DOHH2 (cell line): ENCODE measurements at regions not wholly inside any gene's neighbourhood (a gene's known extent, or its start where the extent isn't known, plus 50 kb on each side); places are given as distances from the start of the nearest gene placed in this dataset.

Source experiments
- H3F3A ChIP-seq: fragments of 200-600 bp; sonication (generic), shearing (Covaris generic); 2 replicates; pipeline ENCODE4 v1.6.0; 2016; ENCODE audit warnings: antibody characterized with exemption, mild to moderate bottlenecking; ENCODE audit not compliant: control insufficient read depth, insufficient read depth
- H3K27ac ChIP-seq: fragments of 200-600 bp; sonication (generic); 2 replicates; pipeline ENCODE4 v1.5.1; 2014; ENCODE audit warnings: low read depth, mild to moderate bottlenecking, low read length, moderate library complexity
- H3K27me3 ChIP-seq: fragments of 200-600 bp; sonication (generic); 2 replicates; pipeline ENCODE4 v1.6.1; 2014; ENCODE audit warnings: mild to moderate bottlenecking, low read length, mixed read lengths; ENCODE audit not compliant: control insufficient read depth
- H3K36me3 ChIP-seq: fragments of 200-600 bp; sonication (generic); 2 replicates; pipeline ENCODE4 v1.6.1; 2014; ENCODE audit warnings: mild to moderate bottlenecking, low read length, moderate library complexity, mixed read lengths; ENCODE audit not compliant: control insufficient read depth
- H3K4me1 ChIP-seq: fragments of 200-600 bp; sonication (generic); 2 replicates; pipeline ENCODE4 v1.6.1; 2014; ENCODE audit warnings: mild to moderate bottlenecking, low read length, mixed read lengths; ENCODE audit not compliant: control insufficient read depth
- H3K4me2 ChIP-seq: fragments of 200-600 bp; sonication (generic); 2 replicates; pipeline ENCODE4 v1.6.0; 2014; ENCODE audit warnings: mild to moderate bottlenecking, low read length, moderate library complexity
- H3K4me3 ChIP-seq: fragments of 200-600 bp; sonication (generic); 2 replicates; pipeline ENCODE4 v1.5.1; 2014; ENCODE audit warnings: mild to moderate bottlenecking, low read length, mixed read lengths
- H3K79me2 ChIP-seq: fragments of 200-600 bp; sonication (generic); 2 replicates; pipeline ENCODE4 v1.6.1; 2014; ENCODE audit warnings: mild to moderate bottlenecking, low read length, mixed read lengths; ENCODE audit not compliant: control insufficient read depth
- H3K9me2 ChIP-seq: fragments of 200-600 bp; sonication (generic); replicated peaks from 2 replicates; pipeline ENCODE4 v1.6.1; 2014; ENCODE audit warnings: mild to moderate bottlenecking, low read length, mixed read lengths; ENCODE audit not compliant: control insufficient read depth
- H3K9me3 ChIP-seq: fragments of 200-600 bp; sonication (generic); 2 replicates; pipeline ENCODE4 v1.6.1; 2014; ENCODE audit warnings: antibody characterized with exemption, low read length, mixed read lengths; ENCODE audit not compliant: control insufficient read depth, insufficient read depth
- H4K20me1 ChIP-seq: fragments of 200-600 bp; sonication (generic); 2 replicates; pipeline ENCODE4 v1.6.0; 2014; ENCODE audit warnings: low read depth, mild to moderate bottlenecking, antibody characterized with exemption, low read length, moderate library complexity; ENCODE audit not compliant: control insufficient read depth, insufficient read depth
- CTCF ChIP-seq: fragments of 200-600 bp; sonication (generic); IDR thresholded peaks from one replicate; pipeline ENCODE4 v1.5.1; 2014; ENCODE audit warnings: antibody characterized with exemption, mild to moderate bottlenecking, low read depth, low read length; ENCODE audit not compliant: poor library complexity, severe bottlenecking
- EZH2phosphoT487 ChIP-seq: fragments of 200-600 bp; sonication (generic); IDR thresholded peaks from 2 replicates; pipeline ENCODE4 v1.6.1; 2017; ENCODE audit warnings: borderline replicate concordance, mild to moderate bottlenecking, antibody characterized with exemption, low read length, moderate library complexity, mixed read lengths

GRCh38 chr3:118744186-118744585 is 290.5 kb downstream of the IGSF11 start:
- H3K9me2 ChIP-seq, result no peaks in the 10 kb centered on the region
- H3K4me3 ChIP-seq, result no peak overlapping the region
- no peak overlapping the region for H3K27ac ChIP-seq
- H3K4me2 ChIP-seq, result no peak overlapping the region
- H4K20me1 ChIP-seq, result no peaks in the 10 kb centered on the region
- H3K79me2 ChIP-seq, result no peaks in the 10 kb centered on the region
- no peaks in the 10 kb centered on the region for H3K36me3 ChIP-seq
- no peaks in the 10 kb centered on the region for H3F3A ChIP-seq
- TF ChIP-seq CTCF (no peak), EZH2phosphoT487 (no peak)
- no peaks in the 10 kb centered on the region for H3K4me1 ChIP-seq
- H3K9me3 ChIP-seq, result no peaks in the 10 kb centered on the region
- H3K27me3 ChIP-seq, result no peaks in the 10 kb centered on the region

- Histone ChIP-seq H3K36me3 (no peaks in the 10 kb centered on the region), H3K79me2 (no peaks in the 10 kb centered on the region)
Observed at GRCh38 chr3:118754406-118755252, 280.0 kb downstream of the IGSF11 start.

GRCh38 chr3:118755253-118755801 is 279.3 kb downstream of the IGSF11 start:
- TF ChIP-seq CTCF (no peak), EZH2phosphoT487 (no peak)
- Histone ChIP-seq H3K9me3 (no peaks in the 10 kb centered on the region), H3K27ac (no peak overlapping the region), H3K27me3 (no peaks in the 10 kb centered on the region), H3K4me3 (no peak overlapping the region), H3K79me2 (no peaks in the 10 kb centered on the region), H3K4me2 (no peak overlapping the region), H3F3A (no peaks in the 10 kb centered on the region), H3K4me1 (no peaks in the 10 kb centered on the region), H3K36me3 (no peaks in the 10 kb centered on the region), H3K9me2 (no peaks in the 10 kb centered on the region), H4K20me1 (no peaks in the 10 kb centered on the region)

More at GRCh38 chr3:118754406-118755252, 280.0 kb downstream of the IGSF11 start:
- no peaks in the 10 kb centered on the region for H3F3A ChIP-seq
- TF ChIP-seq CTCF (no peak), EZH2phosphoT487 (no peak)
- no peak overlapping the region for H3K27ac ChIP-seq
- no peaks in the 10 kb centered on the region for H3K9me3 ChIP-seq
- H3K4me1 ChIP-seq, result no peaks in the 10 kb centered on the region
- no peaks in the 10 kb centered on the region for H4K20me1 ChIP-seq
- H3K4me3 ChIP-seq, result no peak overlapping the region
- no peaks in the 10 kb centered on the region for H3K27me3 ChIP-seq
- H3K4me2 ChIP-seq, result no peak overlapping the region
- no peaks in the 10 kb centered on the region for H3K9me2 ChIP-seq
